Mesothelial cell of epicardium (in vitro differentiated cells): ENCODE measurements at regions not wholly inside any gene's neighbourhood (a gene's known extent, or its start where the extent isn't known, plus 50 kb on each side); places are given as distances from the start of the nearest gene placed in this dataset.
A peak's percentile ranks its signal among the peaks of the same experiment; 100 is the strongest.

Experiments used
- DNase-seq, 2 experiments: peaks; one replicate each; pipeline ENCODE4 v3.0.0; 2021; ENCODE audit warnings: low spot score in 2 of 2; ENCODE audit not compliant: unreplicated experiment in 2 of 2
- H3K27ac Mint-ChIP-seq: 2 replicates; pipeline ENCODE4 v1.8.0; 2021; ENCODE audit warnings: mixed read lengths
- H3K27me3 Mint-ChIP-seq: 2 replicates; pipeline ENCODE4 v1.8.0; 2021; ENCODE audit warnings: low read depth, mixed read lengths
- H3K36me3 Mint-ChIP-seq: 2 replicates; pipeline ENCODE4 v1.8.0; 2021; ENCODE audit warnings: mixed read lengths
- H3K4me1 Mint-ChIP-seq: 2 replicates; pipeline ENCODE4 v1.8.0; 2021; ENCODE audit warnings: mixed read lengths
- H3K4me3 Mint-ChIP-seq: 2 replicates; pipeline ENCODE4 v1.8.0; 2021; ENCODE audit warnings: mild to moderate bottlenecking, moderate library complexity, mixed read lengths
- H3K9me3 Mint-ChIP-seq: 2 replicates; pipeline ENCODE4 v1.8.0; 2021; ENCODE audit warnings: mixed read lengths
- CTCF ChIP-seq: fragments of 200-600 bp; sonication (generic); IDR thresholded peaks from one replicate; pipeline ENCODE4 v1.5.0; 2021; ENCODE audit warnings: antibody characterized with exemption; ENCODE audit not compliant: unreplicated experiment

DNA sequence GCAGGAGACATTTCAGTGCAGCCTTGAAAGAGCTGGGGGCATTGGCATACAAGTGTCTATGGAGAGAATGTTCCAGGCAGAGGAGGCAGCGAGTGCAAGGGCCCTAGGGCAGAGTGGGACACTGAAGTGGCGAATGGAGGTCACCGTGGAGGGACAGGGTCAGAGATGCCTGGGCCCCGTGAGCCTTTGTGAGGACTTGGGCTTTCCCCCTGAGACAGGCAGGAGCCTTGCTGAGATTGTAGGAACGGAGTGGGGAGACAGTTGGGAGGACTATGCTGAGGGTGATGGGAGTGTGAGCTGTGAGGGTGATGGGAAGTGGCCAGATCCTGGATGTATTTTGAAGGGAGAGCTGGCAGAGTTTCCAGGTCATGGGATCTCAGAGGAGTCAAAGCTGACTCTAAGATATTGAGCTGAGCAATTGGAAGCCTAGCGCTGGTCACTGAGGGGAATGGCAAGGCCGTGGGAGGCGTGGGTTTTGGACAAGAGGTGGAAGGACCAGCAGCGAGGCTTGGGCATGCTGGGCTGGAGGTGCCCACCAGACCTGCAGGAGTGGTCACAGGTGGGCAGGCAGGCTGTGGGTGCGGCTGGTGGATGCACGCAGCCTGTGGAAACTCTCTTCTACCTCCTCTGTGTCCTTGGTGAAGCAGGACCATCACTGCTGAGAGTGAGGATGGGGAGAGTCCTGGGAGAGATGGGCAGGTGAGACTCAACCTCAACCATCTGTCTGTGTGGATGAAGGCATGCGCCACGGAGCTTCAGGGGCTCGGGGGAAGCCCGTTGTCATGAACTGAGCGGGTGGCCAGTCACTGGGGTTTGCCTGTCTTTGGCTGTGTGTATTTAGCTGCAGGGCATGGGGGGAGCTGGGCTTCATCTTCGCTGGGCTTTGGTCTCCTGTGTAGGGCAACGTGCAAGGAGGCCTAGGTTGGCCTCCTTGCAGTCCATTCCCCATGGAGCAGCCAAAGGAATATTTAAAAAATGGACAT, 241.2 kb upstream of the HS6ST1 start:
- no peak for TF ChIP-seq CTCF
- Mint-ChIP-seq H3K36me3 (no peaks in the 10 kb centered on the region), H3K27ac (no peak overlapping the region), H3K9me3 (no peaks in the 10 kb centered on the region), H3K27me3 (no peaks in the 10 kb centered on the region), H3K4me3 (no peak overlapping the region), H3K4me1 (peaks cover 28% of the 10 kb centered on the region)
- DNase-seq = peak in 1 of 2 experiments; percentile 9

DNA sequence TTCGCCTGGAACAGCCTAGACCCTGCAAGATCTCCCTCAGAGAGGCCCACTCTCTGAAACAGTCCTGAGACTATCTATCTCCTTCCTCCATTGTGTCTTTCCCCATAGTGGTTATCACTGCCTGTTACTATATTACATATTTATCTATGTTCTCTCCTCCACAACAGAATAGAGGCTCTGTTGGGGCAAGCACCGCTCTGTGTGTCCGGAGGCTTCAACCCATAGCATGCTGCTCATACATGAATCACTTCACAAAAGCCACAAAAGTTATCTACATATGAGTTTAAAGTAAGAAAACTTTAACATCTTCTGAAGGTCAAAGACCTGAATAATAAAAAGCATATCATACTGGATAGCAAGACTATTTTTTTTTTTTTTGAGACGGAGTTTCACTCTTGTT, 242.1 kb upstream of the HS6ST1 start:
- no peak overlapping the region for H3K4me3 Mint-ChIP-seq
- H3K27ac Mint-ChIP-seq = no peak overlapping the region
- no peaks in the 10 kb centered on the region for H3K27me3 Mint-ChIP-seq
- TF ChIP-seq CTCF = no peak
- DNase-seq = no peak
- H3K36me3 Mint-ChIP-seq = no peaks in the 10 kb centered on the region
- H3K9me3 Mint-ChIP-seq = no peaks in the 10 kb centered on the region
- peaks cover 28% of the 10 kb centered on the region for H3K4me1 Mint-ChIP-seq

DNA sequence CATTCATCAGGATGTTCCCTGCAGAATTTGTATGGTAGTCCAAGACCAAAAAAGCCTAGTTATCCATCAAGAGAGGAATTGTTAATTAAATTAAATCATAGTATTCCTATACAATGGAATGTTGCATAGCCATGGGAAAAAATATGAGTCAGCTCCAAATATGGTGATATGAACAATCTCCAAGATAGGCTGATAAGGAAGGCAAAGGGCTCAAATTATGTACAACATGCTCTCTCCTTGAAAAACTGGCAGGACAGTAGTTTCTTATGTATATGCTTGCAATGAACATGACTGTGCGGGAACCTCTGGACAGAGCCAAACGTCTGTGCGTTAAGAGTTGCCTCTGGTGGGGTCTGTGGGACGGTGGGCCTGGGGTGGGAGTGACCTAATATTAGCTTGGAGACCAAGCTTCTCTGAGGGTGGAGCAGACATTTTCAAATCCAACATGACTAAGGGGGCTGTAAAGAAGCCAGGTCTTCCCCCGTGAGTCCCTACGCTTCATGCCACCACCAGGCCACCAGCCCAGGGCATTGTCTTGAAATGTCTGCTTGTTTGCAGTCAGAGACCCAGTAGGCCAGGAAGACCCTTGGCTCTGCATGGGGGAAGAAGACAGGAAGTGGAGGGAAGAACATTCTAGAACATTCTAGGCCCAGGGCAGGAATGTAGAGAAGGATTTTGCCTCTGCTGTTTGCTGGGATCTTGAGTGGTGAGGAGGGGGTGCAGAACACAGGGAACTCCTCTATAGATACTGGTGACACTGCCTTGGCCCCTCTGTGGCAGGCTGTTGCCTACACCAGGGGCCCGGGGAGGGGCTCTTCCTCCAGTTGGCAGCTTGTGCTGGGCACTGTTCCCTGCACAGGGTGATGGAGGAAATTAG, 244.0 kb upstream of the HS6ST1 start:
- no peak for DNase-seq
- no peaks in the 10 kb centered on the region for H3K9me3 Mint-ChIP-seq
- peak overlapping the region; percentile 2 for H3K4me3 Mint-ChIP-seq
- no peak for TF ChIP-seq CTCF
- H3K27ac Mint-ChIP-seq = peak overlapping the region; percentile 85
- H3K4me1 Mint-ChIP-seq = peaks cover 28% of the 10 kb centered on the region
- H3K36me3 Mint-ChIP-seq = no peaks in the 10 kb centered on the region
- no peaks in the 10 kb centered on the region for H3K27me3 Mint-ChIP-seq

DNA sequence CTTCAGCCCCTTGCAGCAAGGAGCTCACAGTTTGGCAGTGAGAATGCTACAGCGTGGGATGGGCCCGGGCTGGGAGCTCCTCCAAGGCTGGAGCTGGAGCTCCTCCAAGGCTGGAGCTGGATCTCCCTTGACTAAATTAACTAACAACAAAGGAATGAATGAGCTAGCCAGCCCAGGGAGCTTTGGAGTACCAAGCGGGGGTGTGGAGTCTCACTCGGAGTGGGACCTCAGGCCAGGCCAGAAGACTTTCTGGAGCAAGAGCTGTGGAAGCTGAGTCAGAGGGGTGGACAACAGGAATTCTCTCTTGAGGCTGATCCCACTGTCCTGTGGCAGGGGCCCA, 244.7 kb upstream of the HS6ST1 start:
- no peaks in the 10 kb centered on the region for H3K36me3 Mint-ChIP-seq
- H3K4me3 Mint-ChIP-seq = peak overlapping the region; percentile 2
- H3K27ac Mint-ChIP-seq = peak overlapping the region; percentile 85
- no peaks in the 10 kb centered on the region for H3K27me3 Mint-ChIP-seq
- DNase-seq = no peak
- H3K4me1 Mint-ChIP-seq = peaks cover 24% of the 10 kb centered on the region
- no peak for TF ChIP-seq CTCF
- H3K9me3 Mint-ChIP-seq = no peaks in the 10 kb centered on the region

- Mint-ChIP-seq H3K4me3 (no peak overlapping the region), H3K36me3 (no peaks in the 10 kb centered on the region), H3K9me3 (no peaks in the 10 kb centered on the region), H3K27ac (no peak overlapping the region), H3K27me3 (no peaks in the 10 kb centered on the region), H3K4me1 (peaks cover 21% of the 10 kb centered on the region)
- TF ChIP-seq CTCF = no peak
- DNase-seq = no peak
Measured at GRCh38 chr2:128564131-128564530, 245.5 kb upstream of the HS6ST1 start.
